ENCODE measurements at regions not wholly inside any gene's neighbourhood (a gene's known extent, or its start where the extent isn't known, plus 50 kb on each side); places are given as distances from the start of the nearest gene placed in this dataset.

- H3K4me3 ChIP-seq = no peak overlapping the region
- ChIA-PET CTCF (no interaction called here), POLR2A (no interaction called here)
- H3K27ac ChIP-seq = no peak overlapping the region
- WGBS (ENCODE audit: missing lambda C conversion rate) = 26% methylated on average over 2 of the region's 2 CpGs
- no peak overlapping the region for H3K4me2 ChIP-seq
- H3K4me1 ChIP-seq = no peaks in the 10 kb centered on the region
- no peak for ATAC-seq
- TF ChIP-seq RCOR1 (IDR thresholded peaks at IDR 0.05; ENCODE audit: low read depth, low read length) (no peak), TFCP2L1 (CRISPR knock-in tag; IDR thresholded peaks at IDR 0.05) (no peak), NPAS2 (CRISPR knock-in tag; IDR thresholded peaks at IDR 0.05; ENCODE audit: borderline replicate concordance) (no peak)
- no peak for FAIRE-seq
- no peak for DNase-seq (ENCODE audit: low read depth in 1 of 2, low spot score in 1 of 2)
- no peaks in the 10 kb centered on the region for H3K9me3 ChIP-seq
Observed at GRCh38 chr10:59560990-59561389, 148.7 kb downstream of the SLC16A9 start.

DNA sequence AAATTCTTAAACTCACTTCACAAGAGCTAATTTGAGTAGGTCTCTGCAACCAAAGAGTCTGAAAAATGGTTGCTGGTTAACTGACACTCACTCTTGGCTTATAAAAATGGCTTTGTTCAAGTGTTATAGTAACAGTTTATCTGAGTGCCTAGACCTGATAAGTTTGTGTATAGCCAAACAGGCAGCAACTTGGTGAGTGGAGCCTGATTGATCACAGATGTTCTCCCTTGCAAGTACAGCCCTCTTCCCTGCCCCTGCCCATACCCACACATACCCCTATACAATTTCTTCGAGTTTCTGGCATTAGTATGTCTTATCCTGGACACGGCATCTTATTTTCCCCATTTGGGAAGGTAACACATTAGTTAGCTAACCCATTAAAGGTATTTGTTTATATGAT is 149.5 kb downstream of the SLC16A9 start:
- POLR2A ChIA-PET = no interaction called here
- WGBS (ENCODE audit: missing lambda C conversion rate) = 4% methylated on average over 2 of the region's 2 CpGs

GRCh38 chr10:59558066-59558465 is 151.6 kb downstream of the SLC16A9 start:
- POLR2A ChIA-PET = no interaction called here
- ATAC-seq (no peak), FAIRE-seq (no peak), DNase-seq (ENCODE audit: low read depth in 1 of 2, low spot score in 1 of 2) (no peak)
- H3K27ac ChIP-seq = no peak overlapping the region
- no peak overlapping the region for H3K4me3 ChIP-seq
- 4% methylated on average over 4 of the region's 4 CpGs for WGBS (ENCODE audit: missing lambda C conversion rate)
- H3K9me3 ChIP-seq = no peaks in the 10 kb centered on the region
- H3K4me2 ChIP-seq = no peak overlapping the region
- H3K4me1 ChIP-seq = no peaks in the 10 kb centered on the region
- CTCF ChIA-PET = interaction anchor here (0.8 kb wide), 1 partner anchor 24 kb away, joined by 3 read pairs; no protein-coding TSS in a partner anchor
- TF ChIP-seq SREBF2 (IDR thresholded peaks at IDR 0.05) (no peak), HEYL (CRISPR knock-in tag; IDR thresholded peaks at IDR 0.05) (no peak), HES2 (IDR thresholded peaks at IDR 0.05) (no peak), TFCP2L1 (CRISPR knock-in tag; IDR thresholded peaks at IDR 0.05) (no peak), NR3C1 (IDR thresholded peaks at IDR 0.05) (no peak), RNF2 (IDR thresholded peaks at IDR 0.05; ENCODE audit: borderline replicate concordance, low read depth) (no peak), KDM5A (IDR thresholded peaks at IDR 0.05) (no peak), CBX2 (IDR thresholded peaks at IDR 0.05; ENCODE audit: borderline replicate concordance, low read depth) (no peak)
- TF ChIP-seq, protein P1, sequence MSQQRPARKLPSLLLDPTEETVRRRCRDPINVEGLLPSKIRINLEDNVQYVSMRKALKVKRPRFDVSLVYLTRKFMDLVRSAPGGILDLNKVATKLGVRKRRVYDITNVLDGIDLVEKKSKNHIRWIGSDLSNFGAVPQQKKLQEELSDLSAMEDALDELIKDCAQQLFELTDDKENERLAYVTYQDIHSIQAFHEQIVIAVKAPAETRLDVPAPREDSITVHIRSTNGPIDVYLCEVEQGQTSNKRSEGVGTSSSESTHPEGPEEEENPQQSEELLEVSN (IDR thresholded peaks at IDR 0.05; ENCODE audit: borderline replicate concordance, low read depth) = no peak
- TF ChIP-seq, protein P2, sequence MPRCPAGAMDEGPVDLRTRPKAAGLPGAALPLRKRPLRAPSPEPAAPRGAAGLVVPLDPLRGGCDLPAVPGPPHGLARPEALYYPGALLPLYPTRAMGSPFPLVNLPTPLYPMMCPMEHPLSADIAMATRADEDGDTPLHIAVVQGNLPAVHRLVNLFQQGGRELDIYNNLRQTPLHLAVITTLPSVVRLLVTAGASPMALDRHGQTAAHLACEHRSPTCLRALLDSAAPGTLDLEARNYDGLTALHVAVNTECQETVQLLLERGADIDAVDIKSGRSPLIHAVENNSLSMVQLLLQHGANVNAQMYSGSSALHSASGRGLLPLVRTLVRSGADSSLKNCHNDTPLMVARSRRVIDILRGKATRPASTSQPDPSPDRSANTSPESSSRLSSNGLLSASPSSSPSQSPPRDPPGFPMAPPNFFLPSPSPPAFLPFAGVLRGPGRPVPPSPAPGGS (IDR thresholded peaks at IDR 0.05) = no peak

More for the DNA sequence above, 149.5 kb downstream of the SLC16A9 start:
- DNase-seq (ENCODE audit: low read depth in 1 of 2, low spot score in 1 of 2) (no peak), FAIRE-seq (no peak), ATAC-seq (no peak)
- Histone ChIP-seq H3K9me3 (no peaks in the 10 kb centered on the region), H3K4me2 (no peak overlapping the region), H3K4me1 (no peaks in the 10 kb centered on the region), H3K27ac (no peak overlapping the region), H3K4me3 (no peak overlapping the region)
- CTCF ChIA-PET = interaction anchor here (0.7 to 0.8 kb wide), 2 partner anchors 20 to 27 kb away, joined by 3 read pairs; no protein-coding TSS in a partner anchor
- TF ChIP-seq HES2 (IDR thresholded peaks at IDR 0.05) (no peak), ZC3H11A (IDR thresholded peaks at IDR 0.05) (no peak), ZNF302 (CRISPR knock-in tag; IDR thresholded peaks at IDR 0.05) (no peak), EHF (CRISPR knock-in tag; IDR thresholded peaks at IDR 0.05) (no peak), KDM1A (IDR thresholded peaks at IDR 0.05; ENCODE audit: low read depth) (no peak), NFE2L2 (conservative IDR thresholded peaks at IDR 0.05; ENCODE audit: low read length) (no peak), JUN (IDR thresholded peaks at IDR 0.05) (no peak), HOXB5 (CRISPR knock-in tag; IDR thresholded peaks at IDR 0.05) (no peak)

- H3K4me1 ChIP-seq = no peaks in the 10 kb centered on the region
- no peak for DNase-seq (ENCODE audit: low read depth in 1 of 2, low spot score in 1 of 2)
- no peak overlapping the region for H3K4me3 ChIP-seq
- H3K4me2 ChIP-seq = no peak overlapping the region
- ATAC-seq = no peak
- ChIA-PET CTCF (interaction anchor here (0.8 kb wide), 1 partner anchor 24 kb away, joined by 3 read pairs; no protein-coding TSS in a partner anchor), POLR2A (no interaction called here)
- WGBS (ENCODE audit: missing lambda C conversion rate) = under 1% methylated on average over 3 of the region's 3 CpGs
- H3K27ac ChIP-seq = no peak overlapping the region
- no peak for FAIRE-seq
- H3K9me3 ChIP-seq = no peaks in the 10 kb centered on the region
- TF ChIP-seq RNF2 (IDR thresholded peaks at IDR 0.05; ENCODE audit: borderline replicate concordance, low read depth) (no peak), RFX5 (IDR thresholded peaks at IDR 0.05) (no peak), EHF (CRISPR knock-in tag; IDR thresholded peaks at IDR 0.05) (no peak), USF2 (IDR thresholded peaks at IDR 0.05) (no peak), GATA3 (IDR thresholded peaks at IDR 0.05; ENCODE audit: borderline replicate concordance) (no peak), ESRRA (IDR thresholded peaks at IDR 0.05; ENCODE audit: borderline replicate concordance, low read length) (no peak), BHLHE40 (IDR thresholded peaks at IDR 0.05; ENCODE audit: low read depth, low read length) (no peak), HOXB5 (CRISPR knock-in tag; IDR thresholded peaks at IDR 0.05) (no peak), PHF8 (IDR thresholded peaks at IDR 0.05; ENCODE audit: borderline replicate concordance, low read depth) (no peak), JUN (IDR thresholded peaks at IDR 0.05) (no peak), CBX2 (IDR thresholded peaks at IDR 0.05; ENCODE audit: borderline replicate concordance, low read depth) (no peak), EP300 (IDR thresholded peaks at IDR 0.05) (no peak), CEBPB (IDR thresholded peaks at IDR 0.05) (no peak)
- TF ChIP-seq, protein P3, sequence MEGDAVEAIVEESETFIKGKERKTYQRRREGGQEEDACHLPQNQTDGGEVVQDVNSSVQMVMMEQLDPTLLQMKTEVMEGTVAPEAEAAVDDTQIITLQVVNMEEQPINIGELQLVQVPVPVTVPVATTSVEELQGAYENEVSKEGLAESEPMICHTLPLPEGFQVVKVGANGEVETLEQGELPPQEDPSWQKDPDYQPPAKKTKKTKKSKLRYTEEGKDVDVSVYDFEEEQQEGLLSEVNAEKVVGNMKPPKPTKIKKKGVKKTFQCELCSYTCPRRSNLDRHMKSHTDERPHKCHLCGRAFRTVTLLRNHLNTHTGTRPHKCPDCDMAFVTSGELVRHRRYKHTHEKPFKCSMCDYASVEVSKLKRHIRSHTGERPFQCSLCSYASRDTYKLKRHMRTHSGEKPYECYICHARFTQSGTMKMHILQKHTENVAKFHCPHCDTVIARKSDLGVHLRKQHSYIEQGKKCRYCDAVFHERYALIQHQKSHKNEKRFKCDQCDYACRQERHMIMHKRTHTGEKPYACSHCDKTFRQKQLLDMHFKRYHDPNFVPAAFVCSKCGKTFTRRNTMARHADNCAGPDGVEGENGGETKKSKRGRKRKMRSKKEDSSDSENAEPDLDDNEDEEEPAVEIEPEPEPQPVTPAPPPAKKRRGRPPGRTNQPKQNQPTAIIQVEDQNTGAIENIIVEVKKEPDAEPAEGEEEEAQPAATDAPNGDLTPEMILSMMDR (IDR thresholded peaks at IDR 0.05) = no peak
Observed at GRCh38 chr10:59557642-59558041, 152.0 kb downstream of the SLC16A9 start.
